ENCODE measurements at regions not wholly inside any gene's neighbourhood (a gene's known extent, or its start where the extent isn't known, plus 50 kb on each side); places are given as distances from the start of the nearest gene placed in this dataset.

DNA sequence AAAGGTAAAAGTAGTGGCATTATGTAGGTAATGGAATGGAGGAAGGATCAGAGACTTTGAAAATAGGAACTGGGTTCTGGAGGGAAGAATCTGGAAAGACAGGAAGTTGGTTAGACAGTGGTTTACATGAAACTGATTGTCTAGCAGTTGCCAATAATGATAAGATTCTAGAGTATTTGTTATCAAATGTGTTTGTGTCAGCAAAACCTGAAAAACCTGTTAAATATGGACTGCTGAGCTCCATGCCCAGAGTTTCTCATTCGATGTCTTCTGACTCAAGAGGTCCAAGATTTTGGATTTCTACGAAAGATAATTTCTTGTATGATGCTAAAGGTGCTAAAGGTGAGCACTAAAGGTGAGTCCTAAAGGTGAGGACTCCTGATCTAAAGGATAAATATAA is 515.0 kb upstream of the TUSC1 start:
- H4K20me1 ChIP-seq (ENCODE audit: insufficient read depth, low read length), result no peaks in the 10 kb centered on the region
- TF ChIP-seq, protein P1, sequence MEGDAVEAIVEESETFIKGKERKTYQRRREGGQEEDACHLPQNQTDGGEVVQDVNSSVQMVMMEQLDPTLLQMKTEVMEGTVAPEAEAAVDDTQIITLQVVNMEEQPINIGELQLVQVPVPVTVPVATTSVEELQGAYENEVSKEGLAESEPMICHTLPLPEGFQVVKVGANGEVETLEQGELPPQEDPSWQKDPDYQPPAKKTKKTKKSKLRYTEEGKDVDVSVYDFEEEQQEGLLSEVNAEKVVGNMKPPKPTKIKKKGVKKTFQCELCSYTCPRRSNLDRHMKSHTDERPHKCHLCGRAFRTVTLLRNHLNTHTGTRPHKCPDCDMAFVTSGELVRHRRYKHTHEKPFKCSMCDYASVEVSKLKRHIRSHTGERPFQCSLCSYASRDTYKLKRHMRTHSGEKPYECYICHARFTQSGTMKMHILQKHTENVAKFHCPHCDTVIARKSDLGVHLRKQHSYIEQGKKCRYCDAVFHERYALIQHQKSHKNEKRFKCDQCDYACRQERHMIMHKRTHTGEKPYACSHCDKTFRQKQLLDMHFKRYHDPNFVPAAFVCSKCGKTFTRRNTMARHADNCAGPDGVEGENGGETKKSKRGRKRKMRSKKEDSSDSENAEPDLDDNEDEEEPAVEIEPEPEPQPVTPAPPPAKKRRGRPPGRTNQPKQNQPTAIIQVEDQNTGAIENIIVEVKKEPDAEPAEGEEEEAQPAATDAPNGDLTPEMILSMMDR (IDR thresholded peaks at IDR 0.05; ENCODE audit: extremely low read depth, low read depth, low read length), result no peak
- H3K79me2 ChIP-seq (ENCODE audit: insufficient read depth, low read length), result no peaks in the 10 kb centered on the region
- H3K27me3 ChIP-seq (ENCODE audit: insufficient read depth, low read length), result no peaks in the 10 kb centered on the region
- H2AFZ ChIP-seq (ENCODE audit: low read length), result no peak overlapping the region
- no peak overlapping the region for H3K27ac ChIP-seq (ENCODE audit: low read depth, low read length)
- no peak overlapping the region for H3K4me3 ChIP-seq (ENCODE audit: insufficient read depth, low read length)
- no peak for DNase-seq (ENCODE audit: insufficient read length, low spot score, missing footprints)
- H3K4me2 ChIP-seq (ENCODE audit: insufficient read depth, low read length), result no peak overlapping the region
- peaks cover 2% of the 10 kb centered on the region for H3K9me3 ChIP-seq (ENCODE audit: low read depth, low read length)
- H3K4me1 ChIP-seq (ENCODE audit: insufficient read depth, low read length), result no peaks in the 10 kb centered on the region
- no peaks in the 10 kb centered on the region for H3K36me3 ChIP-seq (ENCODE audit: insufficient read depth, low read length)

DNA sequence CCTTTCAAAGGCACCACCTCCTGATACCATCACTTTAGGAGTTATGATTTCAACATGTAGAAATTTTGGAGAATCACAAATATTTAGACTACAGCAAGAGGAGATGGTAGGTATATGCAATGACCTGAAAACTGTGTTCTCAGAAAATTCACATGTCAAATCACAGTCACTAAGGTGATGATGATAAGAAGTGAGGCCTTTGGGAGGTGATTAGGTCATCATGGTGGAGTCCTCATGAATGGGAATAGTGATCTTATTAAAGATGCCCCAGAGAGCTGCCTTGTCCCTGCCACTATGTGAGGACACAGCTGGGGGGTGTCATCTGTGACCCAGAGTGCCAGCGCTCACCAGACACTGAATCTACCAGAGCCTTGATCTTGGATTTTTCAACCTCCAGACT is 513.5 kb upstream of the TUSC1 start:
- no peak overlapping the region for H3K4me3 ChIP-seq (ENCODE audit: insufficient read depth, low read length)
- TF ChIP-seq, protein P1 (IDR thresholded peaks at IDR 0.05; ENCODE audit: extremely low read depth, low read depth, low read length), result no peak

DNA sequence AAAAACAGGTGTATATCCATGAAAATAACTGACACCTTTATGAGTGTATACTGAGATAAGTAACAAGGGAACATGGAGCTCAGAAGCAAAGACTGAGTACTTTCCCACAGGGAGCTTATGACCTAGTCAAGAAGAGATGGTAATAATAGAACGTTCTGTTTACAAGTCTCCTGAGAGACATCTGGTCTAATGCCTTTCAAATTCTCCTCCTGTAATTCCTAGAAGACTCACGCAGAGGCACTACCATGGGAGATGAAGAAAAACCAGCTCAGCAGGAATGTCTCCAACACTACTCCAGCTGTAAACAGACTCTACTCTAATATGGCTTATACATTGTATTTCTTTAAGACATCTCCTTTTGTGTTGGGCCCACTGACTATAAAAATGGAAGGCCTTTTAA is 503.6 kb upstream of the TUSC1 start:
- Histone ChIP-seq H3K27me3 (ENCODE audit: insufficient read depth, low read length) (no peaks in the 10 kb centered on the region), H2AFZ (ENCODE audit: low read length) (no peak overlapping the region), H3K4me1 (ENCODE audit: insufficient read depth, low read length) (no peaks in the 10 kb centered on the region), H3K9me3 (ENCODE audit: low read depth, low read length) (no peaks in the 10 kb centered on the region), H4K20me1 (ENCODE audit: insufficient read depth, low read length) (no peaks in the 10 kb centered on the region), H3K36me3 (ENCODE audit: insufficient read depth, low read length) (no peaks in the 10 kb centered on the region), H3K4me3 (ENCODE audit: insufficient read depth, low read length) (no peak overlapping the region), H3K79me2 (ENCODE audit: insufficient read depth, low read length) (no peaks in the 10 kb centered on the region), H3K4me2 (ENCODE audit: insufficient read depth, low read length) (no peak overlapping the region), H3K27ac (ENCODE audit: low read depth, low read length) (no peak overlapping the region)
- TF ChIP-seq, protein P1 (IDR thresholded peaks at IDR 0.05; ENCODE audit: extremely low read depth, low read depth, low read length), result no peak
- no peak for DNase-seq (ENCODE audit: insufficient read length, low spot score, missing footprints)

More for the DNA sequence above, 513.5 kb upstream of the TUSC1 start:
- no peaks in the 10 kb centered on the region for H4K20me1 ChIP-seq (ENCODE audit: insufficient read depth, low read length)
- H3K27ac ChIP-seq (ENCODE audit: low read depth, low read length), result no peak overlapping the region
- no peak overlapping the region for H3K4me2 ChIP-seq (ENCODE audit: insufficient read depth, low read length)
- no peaks in the 10 kb centered on the region for H3K27me3 ChIP-seq (ENCODE audit: insufficient read depth, low read length)
- peaks cover 2% of the 10 kb centered on the region for H3K9me3 ChIP-seq (ENCODE audit: low read depth, low read length)
- no peak for DNase-seq (ENCODE audit: insufficient read length, low spot score, missing footprints)
- no peak overlapping the region for H2AFZ ChIP-seq (ENCODE audit: low read length)
- no peaks in the 10 kb centered on the region for H3K79me2 ChIP-seq (ENCODE audit: insufficient read depth, low read length)
- H3K4me1 ChIP-seq (ENCODE audit: insufficient read depth, low read length), result no peaks in the 10 kb centered on the region
- no peaks in the 10 kb centered on the region for H3K36me3 ChIP-seq (ENCODE audit: insufficient read depth, low read length)

DNA sequence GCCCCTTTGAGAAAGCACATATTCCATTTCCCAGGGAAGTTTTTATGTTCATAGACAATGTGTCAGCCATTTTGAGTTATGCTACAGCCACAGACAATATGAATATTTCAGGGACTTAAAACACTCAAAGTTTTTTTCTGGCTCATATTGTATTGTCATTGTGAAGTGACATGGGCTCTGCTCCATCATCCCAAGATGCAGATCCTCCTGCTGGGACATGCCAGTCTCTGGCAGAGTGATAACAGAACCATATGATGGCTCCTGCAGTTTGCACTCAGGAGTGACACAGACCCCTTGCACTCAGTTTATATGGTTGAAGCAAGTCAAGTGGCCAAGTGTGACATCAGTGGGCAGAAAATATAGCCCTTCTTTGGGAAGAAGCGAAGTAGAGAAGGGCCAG is 498.4 kb upstream of the TUSC1 start:
- Histone ChIP-seq H3K4me1 (ENCODE audit: insufficient read depth, low read length) (no peaks in the 10 kb centered on the region), H2AFZ (ENCODE audit: low read length) (no peak overlapping the region), H3K9me3 (ENCODE audit: low read depth, low read length) (no peaks in the 10 kb centered on the region), H3K27ac (ENCODE audit: low read depth, low read length) (no peak overlapping the region), H3K4me2 (ENCODE audit: insufficient read depth, low read length) (no peak overlapping the region), H3K79me2 (ENCODE audit: insufficient read depth, low read length) (no peaks in the 10 kb centered on the region), H3K36me3 (ENCODE audit: insufficient read depth, low read length) (no peaks in the 10 kb centered on the region), H3K4me3 (ENCODE audit: insufficient read depth, low read length) (no peak overlapping the region), H4K20me1 (ENCODE audit: insufficient read depth, low read length) (no peaks in the 10 kb centered on the region), H3K27me3 (ENCODE audit: insufficient read depth, low read length) (no peaks in the 10 kb centered on the region)
- TF ChIP-seq, protein P1 (IDR thresholded peaks at IDR 0.05; ENCODE audit: extremely low read depth, low read depth, low read length), result no peak
- DNase-seq (ENCODE audit: insufficient read length, low spot score, missing footprints), result no peak

All from osteoblast (primary cell).